Activated T-cell treated with anti-CD3 and anti-CD28 coated beads for 4 hours (primary cell): ENCODE measurements at regions not wholly inside any gene's neighbourhood (a gene's known extent, or its start where the extent isn't known, plus 50 kb on each side); places are given as distances from the start of the nearest gene placed in this dataset.

ENCODE experiments used
- DNase-seq: peaks from one replicate; pipeline ENCODE4 v3.0.0-alpha.2; 2020

DNA sequence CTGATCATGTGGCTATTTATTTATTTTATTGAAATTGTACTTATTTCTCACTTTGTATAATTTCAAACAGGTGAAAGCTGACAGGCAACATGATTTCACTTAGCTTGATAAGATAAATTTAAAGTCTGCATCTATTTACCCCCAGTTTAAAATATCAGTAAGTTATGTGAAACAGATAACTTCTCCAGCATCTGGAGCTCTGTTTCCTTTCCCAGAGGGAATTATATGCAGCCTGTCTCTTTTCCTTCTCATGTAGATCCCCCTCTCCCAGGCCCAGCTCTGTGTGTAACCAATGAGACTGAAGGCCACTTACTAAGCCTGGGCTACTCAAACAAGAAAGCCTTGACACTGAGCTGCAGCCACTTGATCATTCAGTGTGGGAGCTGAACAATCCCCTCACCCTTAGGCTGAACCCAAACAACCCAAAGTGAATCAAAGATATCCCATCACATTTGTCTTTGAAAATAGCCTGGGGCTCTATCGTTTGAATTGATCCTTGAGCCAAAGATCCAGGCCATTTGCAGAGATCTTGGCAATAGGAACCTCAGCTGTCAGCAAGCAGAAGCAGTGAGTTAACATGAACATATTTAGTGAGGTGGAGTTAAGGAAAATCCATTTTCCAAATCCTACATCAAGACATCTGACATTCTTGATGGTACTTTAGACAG lies 383.9 kb downstream of the TGFB2 start:
- DNase-seq = no peak

DNA sequence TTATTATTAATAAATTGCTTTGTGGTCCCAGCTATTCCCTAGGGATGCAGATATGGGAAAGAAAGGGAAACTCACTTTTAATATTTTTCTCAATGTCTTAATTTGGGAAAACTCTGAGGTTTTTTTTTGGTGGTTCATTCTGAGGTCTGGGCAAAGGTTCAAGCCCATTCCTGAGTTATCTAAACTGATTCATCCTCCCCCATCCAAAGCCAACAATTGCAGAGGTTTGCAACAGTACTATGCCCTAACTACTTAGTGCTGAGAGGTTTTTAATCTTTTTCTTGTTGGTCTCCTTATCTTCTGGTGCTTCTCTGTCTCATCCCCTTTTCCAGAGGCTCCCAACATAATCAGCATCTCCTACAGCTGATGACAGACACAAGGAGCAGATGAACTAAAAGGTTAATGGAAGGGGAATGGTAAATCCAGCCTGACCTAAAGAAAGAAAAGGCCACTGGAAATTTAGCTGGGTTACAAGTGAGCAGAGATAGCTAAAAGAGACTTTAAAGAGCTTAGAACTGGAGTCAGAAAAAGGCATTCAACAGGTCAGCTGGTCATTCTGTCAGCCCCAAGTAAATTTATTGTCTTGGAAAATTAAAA lies 390.4 kb downstream of the TGFB2 start:
- DNase-seq = no peak

DNA sequence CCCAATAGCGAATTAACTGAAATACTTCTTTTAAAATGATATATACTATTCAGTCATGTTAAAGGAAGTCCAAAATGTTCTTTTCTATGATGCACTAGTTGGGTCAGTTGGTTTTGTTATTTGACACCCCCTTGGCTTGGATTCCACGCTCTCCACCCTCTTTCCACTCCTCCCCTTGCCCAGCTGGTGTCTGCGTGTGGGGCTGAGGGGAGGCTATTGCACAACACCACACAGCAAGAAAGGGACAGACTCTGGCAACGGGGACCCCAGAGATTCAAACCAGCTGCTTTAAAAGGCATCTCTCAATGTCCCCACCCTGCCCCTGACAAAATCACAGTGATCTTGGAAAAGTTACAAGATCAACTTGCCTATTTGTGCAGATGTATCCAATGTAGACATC lies 394.3 kb downstream of the TGFB2 start:
- DNase-seq = no peak

DNA sequence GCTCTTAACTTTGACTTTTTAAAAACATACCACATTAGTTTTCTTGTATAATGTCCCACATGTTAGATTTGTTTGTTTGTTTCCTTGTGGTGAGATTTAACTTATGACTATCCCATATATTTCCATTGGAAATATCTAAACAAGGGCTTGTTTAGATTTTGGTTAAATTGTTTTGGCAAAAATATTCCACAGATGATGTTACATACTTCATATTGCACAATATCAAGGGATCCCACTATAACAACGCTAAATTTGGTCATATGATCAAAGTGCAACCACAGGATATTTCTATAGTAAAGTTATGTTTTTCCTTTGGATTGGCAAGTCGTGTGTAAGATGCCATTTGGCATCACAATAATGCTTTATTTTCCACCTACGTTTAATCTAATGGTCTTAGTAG lies 396.7 kb downstream of the TGFB2 start:
- no peak for DNase-seq

DNA sequence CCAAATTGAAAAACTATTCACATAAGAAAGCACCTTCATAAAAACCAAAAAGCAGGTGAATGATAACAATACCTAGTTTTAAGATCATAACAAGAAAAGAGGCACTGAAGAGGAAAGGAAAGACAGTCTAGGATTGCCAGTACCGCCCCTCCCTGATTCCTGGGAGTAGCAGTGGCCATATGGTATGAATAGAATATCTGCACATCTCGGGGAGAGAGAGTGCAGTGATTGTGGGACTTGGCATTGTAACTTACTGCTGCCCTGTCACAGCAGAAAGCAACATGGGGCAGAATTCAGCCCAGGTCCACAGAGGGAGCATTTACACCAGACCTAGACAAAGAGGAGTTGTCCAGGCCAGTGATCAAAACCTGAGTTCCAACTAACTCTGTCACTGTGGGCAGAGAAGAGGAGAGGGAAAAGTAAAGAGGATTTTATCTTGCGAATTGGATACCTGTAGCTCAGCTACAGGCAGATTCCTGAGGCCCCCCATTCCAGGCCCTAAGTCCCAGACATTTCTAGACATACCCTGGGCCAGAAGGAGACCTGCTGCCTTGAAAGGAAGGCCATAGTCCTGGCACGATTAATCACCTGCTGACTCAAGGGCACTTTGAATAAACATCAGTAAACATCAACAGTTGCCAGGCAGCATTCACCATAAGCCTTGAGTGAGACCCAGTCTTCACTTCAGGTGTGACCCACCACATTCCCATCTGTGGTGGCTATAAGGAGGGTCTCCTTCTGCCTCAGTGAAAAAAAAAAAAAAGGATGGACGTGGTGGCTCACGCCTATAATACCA lies 397.5 kb downstream of the TGFB2 start:
- no peak for DNase-seq

DNA sequence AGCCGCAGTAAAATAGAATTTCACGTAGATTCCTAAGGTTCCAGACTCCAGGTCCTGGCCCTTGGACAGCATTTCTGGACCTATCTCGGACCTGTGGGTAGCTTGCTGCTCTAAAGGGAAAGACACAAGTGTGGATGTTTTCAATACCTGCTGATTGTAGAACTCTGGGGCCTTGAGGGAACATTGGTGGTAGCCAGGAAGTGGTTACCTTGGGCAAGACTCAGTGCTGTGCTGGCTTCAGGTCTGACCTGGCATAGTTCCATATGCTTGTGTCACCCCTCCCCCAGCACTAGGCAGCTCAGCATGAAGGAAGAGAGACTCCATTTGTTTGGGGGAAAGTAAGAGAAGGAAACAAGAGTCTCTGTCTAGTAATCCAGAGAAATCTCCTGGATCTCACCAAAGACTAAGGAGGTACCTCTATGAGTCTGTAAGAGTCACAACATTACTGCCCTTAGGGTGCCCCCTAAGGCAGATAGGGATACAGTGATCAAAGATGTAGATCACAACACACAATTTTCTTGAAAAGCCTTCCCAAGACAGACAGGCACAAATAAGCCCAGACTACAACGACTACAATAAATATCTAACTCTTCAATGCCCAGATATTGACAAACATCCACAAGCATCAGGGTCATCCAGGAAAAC lies 398.8 kb downstream of the TGFB2 start:
- DNase-seq = no peak

DNA sequence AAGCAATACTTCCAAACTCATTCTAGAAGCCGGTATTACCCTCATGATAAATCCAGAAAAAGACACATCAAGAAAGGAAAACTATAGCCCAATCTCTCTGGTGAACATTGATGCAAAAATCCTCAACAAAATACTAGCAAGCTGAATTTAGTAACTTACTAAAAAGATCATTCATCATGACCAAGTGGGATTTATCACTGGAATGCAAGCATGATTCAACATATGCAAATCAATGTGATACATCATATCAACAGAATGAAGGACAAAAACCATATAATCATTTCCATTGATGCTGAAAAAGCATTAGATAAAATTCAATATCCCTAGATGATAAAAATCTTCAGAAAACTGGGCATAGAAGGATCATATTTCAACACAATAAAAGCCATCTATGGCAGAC lies 402.9 kb downstream of the TGFB2 start:
- no peak for DNase-seq

DNA sequence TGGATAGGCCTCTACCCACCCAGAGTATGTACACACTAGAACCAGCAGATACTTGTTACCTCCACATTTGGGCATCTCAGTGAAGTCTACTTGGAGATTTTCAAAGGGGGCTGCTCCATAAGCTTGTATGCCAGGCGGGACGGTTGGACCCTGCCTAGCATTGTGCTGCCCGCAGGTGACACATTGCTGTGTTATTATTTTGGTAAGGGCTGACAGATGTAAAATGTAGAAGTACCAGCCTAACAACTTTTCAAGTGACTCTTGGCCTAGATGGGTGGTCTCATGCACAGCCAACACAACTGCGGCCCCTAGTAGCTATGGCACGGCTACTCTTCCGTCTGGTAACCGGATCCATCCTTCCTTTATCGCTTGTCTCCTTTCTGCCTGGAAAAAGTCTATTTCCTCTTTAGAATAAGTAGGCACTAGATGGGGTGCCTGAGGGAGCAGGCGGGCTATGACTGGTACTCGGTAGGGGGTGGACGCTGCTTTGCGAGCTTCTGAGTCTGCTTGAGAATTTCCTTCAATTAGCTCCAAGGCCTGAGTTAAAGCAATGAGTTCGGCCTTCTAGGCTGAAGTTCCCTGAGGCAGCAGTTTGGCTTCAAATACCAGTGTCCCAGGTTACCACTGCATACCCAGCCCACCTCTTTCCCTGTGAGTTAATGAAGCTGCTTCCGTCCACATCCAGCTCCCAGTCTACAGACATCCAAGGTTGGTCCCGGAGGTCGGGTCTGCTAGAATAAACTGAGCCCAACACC lies 405.3 kb downstream of the TGFB2 start:
- no peak for DNase-seq

DNA sequence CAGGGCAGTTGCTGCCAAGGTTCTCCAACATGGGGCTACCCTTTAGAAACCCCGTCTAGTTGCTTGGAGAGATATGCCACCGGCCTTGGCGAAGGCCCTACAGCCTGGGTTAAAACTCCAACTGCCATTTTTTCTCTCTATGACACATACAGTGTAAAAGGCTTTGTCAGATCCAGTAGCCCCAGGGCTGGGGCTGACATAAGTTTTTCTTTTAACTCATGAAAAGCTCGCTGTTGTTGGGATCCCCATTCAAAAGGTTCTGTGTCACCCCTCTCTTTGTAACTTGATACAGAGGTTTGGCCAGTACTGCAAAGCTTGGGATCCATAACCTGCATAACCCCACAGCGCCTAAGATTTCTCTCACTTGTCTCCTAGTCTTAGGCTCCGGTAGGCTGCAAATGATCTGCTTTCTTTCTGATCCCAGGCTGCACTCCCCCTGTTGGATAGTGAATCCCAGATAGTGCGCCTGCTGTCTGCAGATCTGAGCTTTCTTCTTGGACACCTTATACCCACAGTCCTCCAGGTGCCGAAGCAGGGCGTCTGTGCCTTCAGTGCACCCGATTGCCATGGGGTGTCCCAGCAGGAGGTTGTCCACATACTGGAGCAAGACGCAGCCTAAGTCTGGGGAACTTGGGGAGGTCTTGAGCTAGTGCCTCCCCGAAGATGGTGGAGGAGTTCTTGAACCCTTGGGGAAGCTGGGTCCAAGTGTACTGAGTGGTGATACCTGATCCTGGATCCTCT lies 406.2 kb downstream of the TGFB2 start:
- DNase-seq = no peak

DNA sequence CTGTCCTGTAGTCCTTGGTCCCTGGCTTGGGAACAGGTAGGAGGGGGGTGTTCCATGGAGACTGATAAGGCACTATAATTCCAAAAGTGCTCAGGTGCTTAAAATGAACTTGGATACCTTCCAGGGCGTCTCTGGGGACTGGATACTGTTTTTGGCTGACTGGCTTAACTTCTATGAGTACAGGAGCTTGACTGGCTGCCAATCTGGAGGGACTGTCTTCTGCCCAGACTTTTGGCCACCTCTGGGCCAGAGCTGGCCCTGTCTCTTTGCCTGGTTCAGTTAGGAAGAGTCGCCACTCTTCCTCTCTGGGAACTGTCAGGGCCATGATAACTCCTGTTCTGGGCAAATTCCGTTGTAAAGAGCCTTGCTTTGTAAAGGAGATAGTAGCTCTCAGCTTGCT lies 407.0 kb downstream of the TGFB2 start:
- no peak for DNase-seq

DNA sequence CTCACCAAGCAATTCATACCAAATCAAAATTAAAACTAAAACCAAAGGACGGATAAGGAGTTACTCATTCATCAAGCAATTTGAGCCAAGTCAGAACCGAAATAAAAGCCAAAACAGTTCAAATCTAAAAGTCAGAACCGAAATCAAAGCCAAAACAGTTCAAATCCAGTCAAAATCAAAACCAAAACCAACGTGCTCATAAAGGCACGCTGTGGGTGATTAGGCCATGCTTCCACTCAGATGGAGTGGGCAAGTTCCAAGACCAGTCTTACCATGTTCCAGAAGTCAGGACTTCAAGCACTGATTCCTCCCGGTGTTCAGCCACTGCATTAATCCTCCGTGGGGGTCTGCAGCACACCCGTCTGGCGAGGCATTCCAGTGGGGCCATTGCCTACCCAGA lies 409.3 kb downstream of the TGFB2 start:
- no peak for DNase-seq

DNA sequence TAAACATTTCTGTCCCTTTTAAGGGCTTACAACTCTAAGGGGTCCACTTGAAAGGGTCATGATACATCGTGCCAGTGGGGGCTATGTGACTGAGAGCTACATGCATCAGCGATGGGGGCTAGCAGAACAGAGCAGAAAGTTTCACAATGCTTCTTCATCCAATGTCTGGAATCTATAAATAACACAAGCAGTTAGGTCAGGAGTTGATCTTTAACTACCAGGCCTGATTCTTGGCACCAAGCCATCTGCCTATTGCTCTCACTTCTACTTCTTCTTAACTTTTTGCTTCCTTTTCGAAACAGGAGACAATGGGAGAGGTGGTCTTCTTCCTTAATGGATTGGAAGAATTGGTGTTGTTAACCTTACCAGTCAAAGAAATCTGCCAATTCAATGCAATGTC lies 410.0 kb downstream of the TGFB2 start:
- no peak for DNase-seq

DNA sequence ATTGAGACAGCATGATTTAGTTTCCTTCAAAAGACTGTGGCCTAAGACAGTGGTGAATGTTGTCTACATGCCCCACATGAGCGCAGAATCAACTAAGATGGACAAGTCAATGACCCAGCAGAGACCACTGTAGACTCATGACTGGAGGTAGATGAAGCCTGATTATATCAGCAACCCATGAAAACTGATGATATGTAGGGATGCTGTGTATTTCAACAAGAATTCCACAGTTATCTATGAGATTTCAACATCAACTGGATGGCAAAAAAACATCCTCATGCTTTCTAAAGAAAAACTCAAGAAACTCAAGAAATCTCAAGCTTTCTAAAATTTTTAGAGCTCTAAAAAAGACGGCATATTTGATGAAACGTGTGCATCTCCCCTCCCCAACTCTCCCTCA lies 413.9 kb upstream of the LYPLAL1 start:
- DNase-seq = no peak

DNA sequence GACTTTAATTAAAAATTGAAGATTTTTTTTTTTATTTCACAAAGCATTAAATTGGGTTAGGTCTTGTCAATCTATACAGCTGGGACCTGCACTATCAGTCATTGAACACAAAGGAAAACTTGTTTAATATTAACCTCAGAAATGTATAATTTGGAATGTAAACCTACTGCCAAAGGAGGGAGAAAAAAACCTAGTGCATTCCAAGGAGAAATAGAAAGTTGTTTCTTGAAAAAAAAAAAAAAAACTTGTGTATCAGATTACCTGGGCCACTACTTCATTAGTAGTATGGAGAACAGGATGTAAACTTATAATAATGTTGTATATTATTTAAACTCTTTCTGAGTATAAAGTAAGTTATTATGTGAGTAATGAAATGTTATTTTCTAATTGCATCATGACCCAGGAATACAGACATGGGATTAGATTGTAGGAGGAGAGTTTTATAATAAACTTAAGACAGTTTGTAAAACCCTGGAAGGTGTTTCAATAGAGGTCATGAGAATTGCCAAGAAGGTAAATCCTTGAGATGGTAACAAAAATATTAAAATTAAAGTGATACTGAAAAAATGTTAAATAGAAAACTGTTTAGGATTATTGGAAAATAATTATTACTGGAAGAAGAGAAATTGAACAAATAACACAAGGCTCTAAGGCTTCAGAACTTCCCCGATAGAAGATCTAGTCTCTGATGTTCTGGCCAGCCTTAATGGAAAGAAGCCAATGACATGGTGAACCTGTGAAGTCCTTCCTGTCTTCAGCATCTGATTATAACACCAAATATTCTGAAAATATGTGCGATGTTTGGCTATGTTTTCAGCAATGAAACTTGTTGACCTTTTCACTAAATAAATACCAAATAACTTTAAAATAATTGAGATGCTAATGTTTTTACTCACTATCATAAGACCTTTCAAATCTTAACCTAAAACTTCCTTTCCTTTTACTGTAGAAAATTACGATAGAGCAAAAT lies 412.8 kb upstream of the LYPLAL1 start:
- DNase-seq = no peak

DNA sequence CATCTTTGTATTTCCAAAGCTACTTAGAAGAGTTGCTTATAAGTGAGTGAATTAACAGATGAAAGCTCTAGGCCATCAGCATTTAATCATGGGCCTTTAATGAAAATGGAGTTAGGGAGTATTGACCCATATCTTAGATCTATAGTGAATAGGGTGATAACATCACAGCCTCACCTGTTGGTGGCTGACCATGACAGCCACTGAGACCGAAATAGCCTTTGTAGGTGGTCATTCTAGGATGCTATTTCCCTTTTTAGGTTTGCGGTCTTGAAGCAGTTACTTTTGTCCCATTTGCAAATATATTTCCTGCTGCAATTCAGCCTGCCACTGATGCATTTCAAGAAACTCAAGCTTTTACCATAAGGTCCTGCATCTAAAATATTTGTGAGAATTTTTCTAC lies 410.1 kb upstream of the LYPLAL1 start:
- no peak for DNase-seq

DNA sequence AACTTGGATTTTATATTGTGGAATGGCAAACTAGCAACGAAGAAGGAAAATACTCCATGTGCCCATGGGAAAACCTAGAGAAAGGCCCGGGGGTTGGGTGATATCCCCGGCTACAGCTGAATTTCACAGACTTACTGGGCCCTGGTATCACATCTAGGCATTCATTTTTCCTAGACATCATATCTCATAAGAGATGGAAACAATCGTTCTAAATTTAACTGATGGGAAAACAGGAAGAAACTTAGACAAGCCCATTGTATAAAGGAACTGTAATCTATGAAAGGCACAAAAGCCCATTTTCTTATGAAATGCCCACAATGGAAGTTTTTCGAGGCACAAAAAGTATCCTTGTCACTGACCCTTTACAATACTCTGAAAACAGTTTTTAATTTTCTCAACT lies 407.9 kb upstream of the LYPLAL1 start:
- DNase-seq = no peak

DNA sequence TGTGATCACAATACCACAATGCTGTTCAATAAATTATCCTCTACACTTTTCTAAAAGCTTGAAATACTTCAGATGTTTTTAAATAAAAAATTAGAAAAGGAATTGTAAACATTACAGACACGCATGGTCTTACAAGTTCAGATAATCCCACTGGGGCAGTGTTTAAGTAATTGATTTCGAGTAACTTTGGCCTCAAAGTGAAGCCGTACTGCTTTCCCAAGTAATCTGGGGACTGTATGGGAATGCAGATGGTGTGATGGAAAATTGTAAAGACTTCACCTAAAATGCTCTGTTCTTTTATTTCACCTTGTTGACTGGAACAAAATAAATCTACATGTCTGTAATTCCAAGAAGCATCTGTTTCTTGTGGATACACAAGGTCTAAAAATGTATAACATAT lies 401.7 kb upstream of the LYPLAL1 start:
- no peak for DNase-seq

DNA sequence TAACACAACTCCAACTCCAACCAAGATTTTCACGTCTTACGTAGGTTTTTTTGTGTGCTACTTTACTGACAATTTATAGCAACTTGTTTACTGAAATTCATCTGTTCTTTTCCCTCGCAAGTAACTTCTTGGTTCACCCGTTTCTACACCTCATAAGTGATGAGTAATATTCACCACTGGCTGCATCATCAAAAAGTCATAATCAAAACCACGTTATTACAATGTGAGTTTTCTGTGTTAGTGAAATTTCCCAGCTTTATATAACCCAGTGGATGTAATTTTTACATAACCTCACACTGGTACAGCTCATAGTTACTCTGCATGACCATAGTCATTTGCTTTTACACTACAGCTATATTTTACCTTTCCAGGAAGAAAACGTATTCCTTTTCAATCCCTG lies 401.1 kb upstream of the LYPLAL1 start:
- no peak for DNase-seq

DNA sequence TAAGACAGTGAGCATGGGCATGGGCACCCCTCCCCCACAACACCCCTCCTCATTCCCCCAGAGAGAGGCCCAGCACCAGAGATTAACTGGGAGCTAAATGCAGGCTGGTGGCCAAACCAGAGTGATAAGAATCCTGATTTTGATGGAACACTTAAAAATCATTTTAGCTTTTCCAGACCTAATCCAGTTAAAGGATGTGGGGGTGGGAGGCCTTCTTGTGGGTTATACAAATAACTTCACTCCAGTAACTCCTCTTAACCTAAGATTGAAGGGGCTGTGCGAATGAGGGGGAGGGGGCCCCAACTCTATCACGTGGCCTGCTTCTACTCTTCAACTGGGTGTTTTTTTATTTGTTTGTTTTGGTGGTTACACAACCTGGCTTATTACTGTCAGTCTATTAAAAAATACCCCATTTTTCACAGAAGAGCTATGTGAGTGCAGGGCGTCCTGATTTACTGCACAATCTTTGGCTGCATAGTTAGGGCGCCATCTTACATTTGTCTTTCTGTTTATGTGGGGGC lies 398.1 kb upstream of the LYPLAL1 start:
- no peak for DNase-seq

DNA sequence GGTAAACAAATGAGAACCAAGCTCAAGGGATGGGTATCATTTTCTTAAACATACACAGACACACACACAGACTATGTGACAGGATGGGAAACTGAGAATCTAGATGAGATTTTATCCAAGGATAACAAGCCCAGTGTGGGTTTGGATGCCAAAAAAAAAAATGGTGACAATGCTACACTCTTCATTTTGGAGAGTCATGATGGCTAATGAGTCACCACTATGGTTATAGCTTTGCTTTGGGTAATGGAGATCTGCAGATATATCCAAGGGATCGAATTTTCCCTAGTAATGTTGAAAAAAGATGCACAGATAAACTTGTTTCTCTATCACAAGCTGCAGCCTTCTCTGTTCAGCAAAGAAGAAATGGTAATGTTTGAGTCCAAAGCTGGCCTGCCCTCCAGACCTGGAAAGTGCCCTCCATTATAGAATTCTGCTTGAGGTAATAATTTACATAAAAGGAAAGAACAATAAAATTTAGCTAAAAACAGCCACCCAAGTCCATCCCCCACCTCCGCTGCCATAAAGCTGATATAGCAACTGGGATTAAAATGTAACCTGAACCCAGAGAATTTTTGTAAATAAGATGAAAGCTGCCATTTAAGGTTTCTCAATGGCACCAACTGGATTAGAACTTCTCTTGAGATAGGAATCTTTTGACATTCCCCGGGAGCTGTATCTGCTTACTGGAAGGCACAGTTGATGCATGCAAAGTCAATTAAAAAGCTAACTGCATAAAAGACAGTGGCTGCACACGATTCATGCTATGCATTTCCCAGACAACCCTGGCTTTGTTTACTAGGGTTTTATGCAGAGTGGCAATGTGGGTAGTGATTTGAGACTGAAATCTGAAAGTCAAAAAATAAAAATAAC lies 395.2 kb upstream of the LYPLAL1 start:
- no peak for DNase-seq
